Kidney epithelial cell (primary cell): ENCODE measurements at regions not wholly inside any gene's neighbourhood (a gene's known extent, or its start where the extent isn't known, plus 50 kb on each side); places are given as distances from the start of the nearest gene placed in this dataset.
"Not testable (repeated sequence)": the region's sequence is repeated elsewhere in the genome, so short reads cannot be mapped to it uniquely, and the experiment has no call there.

Experiments
- DNase-seq: peaks from one replicate; pipeline ENCODE4 v3.0.0-alpha.2; 2010; ENCODE audit warnings: low read depth
- H3K27me3 ChIP-seq: 2 replicates; pipeline ENCODE4 v1.6.0; 2011; ENCODE audit warnings: low read length; ENCODE audit not compliant: control insufficient read depth, insufficient read depth
- H3K36me3 ChIP-seq: 2 replicates; pipeline ENCODE4 v1.5.1; 2011; ENCODE audit warnings: low read length; ENCODE audit not compliant: control insufficient read depth, insufficient read depth
- H3K4me3 ChIP-seq: 2 replicates; pipeline ENCODE4 v1.5.1; 2011; ENCODE audit warnings: low read depth, mild to moderate bottlenecking, control low read depth, low read length
- CTCF ChIP-seq: IDR thresholded peaks from 2 replicates; pipeline ENCODE4 v1.5.1; 2011; ENCODE audit warnings: mild to moderate bottlenecking, moderate library complexity, low read length, control low read depth, inconsistent platforms; ENCODE audit not compliant: insufficient read depth, poor library complexity, severe bottlenecking

- no peak for DNase-seq
- H3K27me3 ChIP-seq = no peaks in the 10 kb centered on the region
- no peak for TF ChIP-seq CTCF
- no peak overlapping the region for H3K4me3 ChIP-seq
- H3K36me3 ChIP-seq = no peaks in the 10 kb centered on the region
Measured at GRCh38 chr4:162984621-162985020, 182.1 kb downstream of the NAF1 start.

GRCh38 chr4:162981823-162982222 lies 184.9 kb downstream of the NAF1 start:
- no peak for TF ChIP-seq CTCF
- Histone ChIP-seq H3K36me3 (no peaks in the 10 kb centered on the region), H3K27me3 (no peaks in the 10 kb centered on the region), H3K4me3 (no peak overlapping the region)
- no peak for DNase-seq

- Histone ChIP-seq H3K27me3 (no peaks in the 10 kb centered on the region), H3K36me3 (no peaks in the 10 kb centered on the region), H3K4me3 (no peak overlapping the region)
- no peak for TF ChIP-seq CTCF
- no peak for DNase-seq
Measured at GRCh38 chr4:162978398-162978797, 188.3 kb downstream of the NAF1 start.

GRCh38 chr4:162977788-162978187 lies 188.9 kb downstream of the NAF1 start:
- TF ChIP-seq CTCF = no peak
- no peak overlapping the region for H3K4me3 ChIP-seq
- H3K36me3 ChIP-seq = no peaks in the 10 kb centered on the region
- no peaks in the 10 kb centered on the region for H3K27me3 ChIP-seq
- DNase-seq = no peak

GRCh38 chr4:162972661-162973330 lies 193.9 kb downstream of the NAF1 start:
- H3K36me3 ChIP-seq = no peaks in the 10 kb centered on the region
- no peak overlapping the region for H3K4me3 ChIP-seq
- H3K27me3 ChIP-seq = no peaks in the 10 kb centered on the region
- TF ChIP-seq CTCF = no peak
- no peak for DNase-seq

GRCh38 chr4:162969194-162969593 lies 197.5 kb downstream of the NAF1 start:
- H3K36me3 ChIP-seq = no peaks in the 10 kb centered on the region
- DNase-seq = no peak
- H3K4me3 ChIP-seq = no peak overlapping the region
- TF ChIP-seq CTCF = no peak
- no peaks in the 10 kb centered on the region for H3K27me3 ChIP-seq

- not testable (repeated sequence) for H3K36me3 ChIP-seq, H3K27me3 ChIP-seq, DNase-seq, H3K4me3 ChIP-seq
Measured at GRCh38 chr4:162965978-162966377, 200.7 kb downstream of the NAF1 start.
